ENCODE measurements at regions not wholly inside any gene's neighbourhood (a gene's known extent, or its start where the extent isn't known, plus 50 kb on each side); places are given as distances from the start of the nearest gene placed in this dataset.

DNA sequence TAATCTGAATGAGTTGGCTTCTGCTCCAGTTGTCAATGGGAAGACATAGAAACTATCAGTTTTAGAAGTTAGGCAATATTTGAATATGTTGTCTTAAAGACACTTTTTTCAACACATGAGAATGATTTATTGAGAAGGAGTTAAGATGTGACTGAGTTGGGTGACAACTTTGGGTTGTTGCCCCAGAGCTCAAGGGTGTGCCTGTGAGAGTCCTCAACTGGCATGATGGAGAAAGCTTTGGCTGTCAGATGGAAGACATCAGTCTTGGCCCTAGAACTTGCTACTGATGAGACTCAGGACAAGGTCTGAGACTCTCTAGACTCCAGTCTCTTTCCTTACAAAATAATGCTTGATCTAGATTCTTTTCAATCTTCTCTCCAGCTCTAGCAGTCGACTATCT is 69.0 kb upstream of the CTAGE1 start:
- TF ChIP-seq, protein P1, sequence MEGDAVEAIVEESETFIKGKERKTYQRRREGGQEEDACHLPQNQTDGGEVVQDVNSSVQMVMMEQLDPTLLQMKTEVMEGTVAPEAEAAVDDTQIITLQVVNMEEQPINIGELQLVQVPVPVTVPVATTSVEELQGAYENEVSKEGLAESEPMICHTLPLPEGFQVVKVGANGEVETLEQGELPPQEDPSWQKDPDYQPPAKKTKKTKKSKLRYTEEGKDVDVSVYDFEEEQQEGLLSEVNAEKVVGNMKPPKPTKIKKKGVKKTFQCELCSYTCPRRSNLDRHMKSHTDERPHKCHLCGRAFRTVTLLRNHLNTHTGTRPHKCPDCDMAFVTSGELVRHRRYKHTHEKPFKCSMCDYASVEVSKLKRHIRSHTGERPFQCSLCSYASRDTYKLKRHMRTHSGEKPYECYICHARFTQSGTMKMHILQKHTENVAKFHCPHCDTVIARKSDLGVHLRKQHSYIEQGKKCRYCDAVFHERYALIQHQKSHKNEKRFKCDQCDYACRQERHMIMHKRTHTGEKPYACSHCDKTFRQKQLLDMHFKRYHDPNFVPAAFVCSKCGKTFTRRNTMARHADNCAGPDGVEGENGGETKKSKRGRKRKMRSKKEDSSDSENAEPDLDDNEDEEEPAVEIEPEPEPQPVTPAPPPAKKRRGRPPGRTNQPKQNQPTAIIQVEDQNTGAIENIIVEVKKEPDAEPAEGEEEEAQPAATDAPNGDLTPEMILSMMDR (IDR thresholded peaks at IDR 0.05), result no peak
- no peak for TF ChIP-seq POLR2AphosphoS5 (IDR thresholded peaks at IDR 0.05)

Data from prostate gland (tissue), 2 donors.